Activated CD8-positive, alpha-beta memory T cell treated with anti-CD3 and anti-CD28 coated beads for 24 hours (primary cell): ENCODE measurements at regions not wholly inside any gene's neighbourhood (a gene's known extent, or its start where the extent isn't known, plus 50 kb on each side); places are given as distances from the start of the nearest gene placed in this dataset.

ENCODE experiments used
- DNase-seq: peaks from one replicate; pipeline ENCODE4 v3.0.0-alpha.2; 2020

DNA sequence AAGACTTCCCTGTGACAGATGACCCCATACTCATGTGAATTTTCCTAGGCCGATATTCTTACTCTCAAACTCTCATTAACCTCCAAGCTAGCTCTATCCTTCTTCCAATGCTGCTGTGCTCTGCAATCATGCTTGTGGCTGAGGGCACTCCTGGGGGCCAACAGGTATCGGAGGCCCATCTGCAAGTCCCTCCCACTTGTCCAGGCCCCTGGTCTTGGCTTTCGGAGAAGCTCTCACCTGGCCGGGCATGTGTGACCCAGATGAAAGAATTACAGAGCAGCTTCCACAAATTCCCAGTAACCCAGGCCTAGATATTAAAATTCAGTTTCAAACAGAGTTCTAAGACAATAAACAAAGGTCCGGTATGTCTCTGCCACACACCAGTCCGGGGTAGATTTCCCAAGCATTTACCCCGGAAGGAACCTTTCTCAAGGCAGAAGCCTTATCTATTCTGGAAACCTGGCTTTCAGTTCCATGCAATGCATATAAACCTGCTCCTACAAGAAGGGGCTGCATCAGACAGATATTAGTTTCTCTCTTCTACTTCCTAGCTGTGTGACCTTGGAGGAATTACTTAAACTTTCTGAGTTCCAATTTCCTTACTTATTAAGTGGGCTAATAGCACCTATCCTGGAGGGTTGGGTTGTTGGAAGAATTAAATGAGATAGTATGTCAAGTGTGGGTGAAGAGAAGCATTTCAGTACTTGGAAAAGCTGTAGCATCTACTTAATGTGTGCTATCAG lies 270.8 kb downstream of the PTTG2 start:
- DNase-seq = no peak

DNA sequence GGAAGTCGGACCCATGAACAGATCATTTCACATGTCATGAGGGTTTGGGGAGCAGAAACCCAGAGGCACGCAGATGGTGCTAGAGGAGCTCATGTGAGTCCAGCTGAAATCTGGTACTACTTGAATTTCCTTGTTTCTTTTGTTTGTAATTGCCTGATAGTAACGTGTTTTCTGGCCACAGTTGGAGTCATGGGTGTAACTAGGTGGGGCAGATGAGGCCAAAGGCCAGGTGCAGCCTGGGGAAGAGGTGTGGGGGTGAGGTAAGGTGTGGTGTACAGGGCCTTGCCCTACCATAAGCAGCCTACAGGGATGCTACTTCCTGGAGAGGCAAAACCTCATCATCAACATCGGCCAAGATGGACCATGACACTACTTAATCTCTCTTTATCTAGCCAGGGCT lies 271.4 kb downstream of the PTTG2 start:
- DNase-seq = no peak

DNA sequence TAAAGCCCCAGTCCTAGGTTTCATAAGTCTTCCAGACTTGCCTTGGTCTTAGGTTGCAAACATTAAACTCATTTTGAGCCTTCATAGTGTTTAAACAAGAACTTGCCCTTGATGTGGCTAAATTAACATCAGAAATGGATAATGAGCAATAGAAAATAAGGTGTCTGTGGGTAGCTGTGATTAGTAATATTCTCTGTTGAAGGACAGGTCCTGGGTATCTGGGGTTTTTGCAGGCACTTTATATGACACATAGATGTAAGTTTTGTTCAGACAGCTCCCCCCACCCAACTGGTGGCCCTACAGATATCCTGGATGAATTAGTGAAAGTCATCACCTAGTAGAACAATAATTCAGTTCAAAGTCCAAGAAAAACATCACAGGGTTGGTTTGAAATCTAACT lies 272.5 kb downstream of the PTTG2 start:
- no peak for DNase-seq

DNA sequence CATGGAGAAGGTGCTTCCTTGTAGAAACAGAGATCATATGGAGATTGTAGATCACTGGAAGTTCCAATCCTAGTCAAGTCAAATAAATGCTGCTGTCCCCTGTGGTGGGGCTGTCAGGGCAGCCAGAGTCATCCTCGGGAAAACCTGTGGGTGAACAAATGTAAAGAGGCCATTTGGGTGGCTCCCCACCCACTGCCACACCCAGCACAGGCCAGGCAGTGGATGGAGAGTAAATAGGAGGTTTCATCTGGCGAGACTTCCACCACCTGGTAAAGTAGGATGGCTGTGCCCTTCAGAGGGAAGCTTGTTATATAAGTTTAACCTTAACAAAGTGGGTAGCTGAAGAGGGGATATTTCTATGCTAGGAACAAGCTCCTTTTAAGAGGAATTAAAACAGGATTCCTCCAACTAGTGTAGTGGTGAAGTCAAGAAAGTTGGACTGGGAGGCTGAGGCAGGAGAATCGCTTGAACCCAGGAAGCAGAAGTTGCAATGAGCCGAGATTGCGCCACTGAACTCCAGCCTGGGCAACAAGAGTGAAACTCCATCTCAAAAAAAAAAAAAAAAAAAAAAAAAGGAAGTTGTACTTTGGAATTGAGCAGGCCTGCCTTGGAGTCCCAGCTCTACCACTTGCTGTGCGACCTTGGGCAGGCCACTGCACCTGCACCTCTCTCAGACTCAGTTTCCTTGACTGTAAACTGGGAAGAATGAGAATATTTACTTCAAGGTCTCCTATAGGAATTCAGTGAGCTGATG lies 273.7 kb downstream of the PTTG2 start:
- no peak for DNase-seq

DNA sequence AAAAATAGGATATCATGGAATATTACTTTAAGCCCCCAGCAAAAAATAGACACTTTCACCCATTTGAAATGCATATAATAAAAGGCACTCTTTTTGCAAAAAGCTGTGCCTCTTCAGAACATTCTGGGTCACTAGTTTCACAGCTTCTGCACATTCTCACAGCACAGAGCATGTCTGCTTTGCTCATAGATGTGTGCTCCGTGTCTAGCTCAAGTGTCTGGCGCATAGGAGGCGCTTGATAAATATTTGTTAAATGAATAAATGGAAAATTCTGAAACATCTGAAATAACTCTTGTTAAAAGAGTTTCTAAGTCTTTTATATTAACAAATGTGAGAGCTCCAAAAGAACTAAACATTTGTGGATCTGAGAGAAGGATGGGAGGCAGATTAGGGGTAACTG lies 275.2 kb downstream of the PTTG2 start:
- no peak for DNase-seq

DNA sequence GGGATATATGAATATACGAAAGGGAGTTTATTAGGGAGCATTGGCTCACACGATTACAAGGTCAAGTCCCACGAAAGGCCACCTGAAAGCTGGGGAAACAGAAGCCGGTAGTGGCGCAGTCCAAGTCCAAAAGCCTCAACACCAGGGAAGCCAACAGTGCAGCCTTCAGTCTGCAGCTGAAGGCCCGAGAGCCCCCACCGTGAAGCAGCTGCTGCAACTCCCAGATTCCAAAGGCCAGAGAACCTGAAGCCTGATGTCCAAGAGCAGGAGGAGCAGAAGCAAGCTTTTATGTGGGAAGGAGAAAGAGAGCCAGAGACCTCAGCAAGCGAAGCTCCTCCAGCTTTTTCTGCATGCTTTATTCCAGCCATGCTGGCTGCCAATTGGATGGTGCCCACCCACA lies 275.8 kb downstream of the PTTG2 start:
- DNase-seq = no peak

DNA sequence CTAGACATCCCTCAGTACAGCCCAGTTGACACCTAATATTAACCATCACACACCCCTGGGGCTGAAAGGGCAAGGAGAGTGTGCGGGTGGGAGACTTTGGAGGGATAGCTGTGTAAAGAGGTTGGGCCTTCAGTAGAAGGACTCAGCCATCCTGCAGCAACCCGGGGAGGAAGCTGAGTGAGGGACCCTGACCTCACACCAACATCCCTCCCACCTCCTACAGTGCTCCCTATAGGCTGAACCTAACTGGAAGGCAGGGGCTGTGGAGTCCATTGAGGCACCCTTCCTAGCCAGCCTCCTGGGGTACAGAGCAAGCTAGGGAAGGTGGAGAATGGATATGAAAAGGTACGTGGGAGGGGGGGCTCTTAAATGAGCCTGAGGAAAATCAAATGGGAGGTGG lies 276.3 kb downstream of the PTTG2 start:
- DNase-seq = no peak

DNA sequence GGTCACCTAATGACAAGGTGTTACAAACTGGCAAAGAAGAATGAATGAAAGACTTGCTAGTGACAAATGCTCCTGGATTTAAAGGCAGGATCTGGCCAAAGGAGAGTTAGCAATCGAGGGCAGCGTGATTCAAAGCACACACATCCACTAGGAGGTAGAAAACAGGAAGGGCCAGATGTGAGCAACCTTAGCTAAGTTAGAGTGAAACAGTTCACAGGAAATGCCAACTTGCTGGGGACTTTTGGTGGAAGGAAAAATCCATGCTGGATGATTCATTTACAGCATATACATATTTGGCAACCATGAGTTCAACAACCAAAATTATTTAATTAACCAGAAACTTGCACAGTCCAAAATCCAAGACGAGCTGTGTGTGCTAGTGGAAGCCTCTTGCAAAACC lies 276.9 kb downstream of the PTTG2 start:
- no peak for DNase-seq

DNA sequence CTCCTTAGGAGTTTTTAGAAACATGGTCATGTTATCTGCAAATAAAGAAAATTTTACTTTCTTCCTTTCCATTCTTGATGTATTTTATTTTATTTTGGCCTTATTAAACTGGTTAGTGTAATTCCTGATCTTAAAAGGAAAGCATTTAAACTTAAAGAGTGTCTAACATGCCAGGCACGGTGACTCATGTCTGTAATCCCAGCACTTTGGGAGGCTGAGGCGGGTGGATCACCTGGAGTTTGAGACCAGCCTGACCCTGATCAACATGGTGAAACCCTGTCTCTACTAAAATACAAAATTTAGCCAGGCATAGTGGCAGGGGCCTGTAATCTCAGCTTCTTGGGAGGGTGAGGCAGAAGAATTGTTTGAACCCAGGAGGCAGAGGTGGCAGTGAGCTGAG lies 281.3 kb downstream of the PTTG2 start:
- DNase-seq = no peak

DNA sequence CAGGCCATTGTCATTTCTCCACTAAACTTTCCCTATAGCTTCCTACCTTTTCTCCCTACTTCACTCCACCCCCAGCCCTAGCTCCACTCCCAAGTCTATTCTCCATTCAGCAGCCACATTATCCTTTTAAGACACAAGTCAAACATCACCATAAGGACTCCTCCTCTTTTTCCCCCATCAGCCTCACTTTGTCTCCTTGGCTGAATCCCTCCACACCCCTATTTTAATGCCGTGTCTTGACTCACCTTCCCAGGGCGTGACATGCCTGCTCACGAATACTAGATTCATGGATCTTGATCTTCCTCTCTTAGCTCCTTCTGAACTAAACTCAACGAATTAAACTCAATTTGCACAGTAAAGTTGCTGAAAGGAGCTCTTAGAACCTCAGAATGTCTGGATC lies 281.9 kb downstream of the PTTG2 start:
- DNase-seq = no peak

DNA sequence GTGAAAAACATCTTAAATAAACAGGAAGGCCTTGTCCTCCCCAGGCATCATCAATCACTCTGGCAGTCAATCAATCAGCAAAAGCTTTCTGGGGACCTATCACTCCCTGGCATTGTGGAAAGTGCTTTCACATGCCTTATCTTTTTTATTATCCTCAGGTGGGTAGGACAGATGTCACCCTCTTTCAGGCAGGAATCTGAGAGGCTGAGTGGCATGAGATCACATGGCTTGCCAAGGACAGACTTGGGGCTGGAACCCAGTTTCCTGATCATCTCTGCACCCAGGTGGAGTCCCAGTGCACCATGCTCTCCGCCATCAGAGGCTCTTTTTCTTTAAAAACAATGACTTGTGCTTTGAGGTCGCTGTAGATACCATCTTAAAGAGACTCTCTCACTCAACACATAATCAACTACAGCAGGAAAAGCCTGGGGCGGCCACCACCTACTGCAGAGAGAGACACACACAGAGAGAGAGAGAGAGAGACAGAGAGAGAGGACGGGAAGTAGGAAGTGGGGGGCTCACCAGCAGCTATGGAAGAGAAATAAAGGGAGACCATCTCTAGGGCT lies 282.7 kb downstream of the PTTG2 start:
- no peak for DNase-seq

DNA sequence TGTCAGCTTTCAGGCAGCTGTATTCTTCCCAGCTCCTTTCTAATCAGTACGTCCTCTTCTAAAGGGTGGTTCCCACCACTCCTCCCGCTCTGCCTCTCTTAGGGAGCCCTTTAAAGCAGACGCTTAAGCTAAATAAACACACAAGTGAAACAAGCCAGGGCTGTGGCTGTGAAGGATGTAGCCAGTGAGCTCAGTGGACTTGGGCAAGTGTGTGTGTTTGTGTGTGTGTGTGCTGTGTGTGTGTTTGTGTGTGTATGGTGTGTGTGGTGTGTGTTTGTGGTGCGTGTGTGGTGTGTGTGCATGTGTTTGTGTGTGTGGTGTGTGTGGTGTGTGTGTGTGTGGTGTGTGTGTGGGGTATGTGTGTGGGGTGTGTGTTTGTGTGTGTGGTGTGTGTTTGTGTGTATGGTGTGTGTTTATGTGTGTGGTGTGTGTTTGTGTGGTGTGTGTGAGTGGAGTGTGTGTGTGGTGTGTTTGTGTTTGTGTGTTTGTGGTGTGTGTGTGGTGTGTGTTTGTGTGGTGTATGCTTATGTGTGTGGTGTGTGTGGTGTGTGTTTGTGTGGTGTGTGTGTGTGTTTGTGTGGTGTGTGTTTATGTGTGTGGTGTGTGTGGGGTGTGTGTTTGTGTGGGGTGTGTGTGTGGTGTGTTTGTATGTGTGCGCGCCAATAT lies 283.3 kb downstream of the PTTG2 start:
- no peak for DNase-seq

DNA sequence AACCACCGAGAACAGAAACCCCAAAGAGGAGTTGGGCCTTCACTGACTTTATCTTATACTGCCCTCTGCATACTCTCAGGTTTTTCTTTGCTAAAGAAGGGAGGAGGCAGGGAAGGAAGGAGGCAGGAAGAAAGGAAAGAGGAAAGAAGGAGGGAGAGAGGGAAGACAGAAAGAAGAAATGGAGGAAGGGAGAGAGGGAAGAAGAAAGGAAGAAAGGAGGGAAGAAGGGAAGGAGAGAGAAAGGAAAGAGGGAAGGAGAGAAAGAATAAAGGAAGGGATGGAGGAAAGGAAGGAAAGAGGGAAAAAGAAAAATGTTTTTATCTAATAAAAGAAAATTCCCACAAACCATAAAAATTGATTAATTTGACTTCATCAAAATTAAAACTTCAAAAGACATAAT lies 294.6 kb downstream of the PTTG2 start:
- DNase-seq = no peak

DNA sequence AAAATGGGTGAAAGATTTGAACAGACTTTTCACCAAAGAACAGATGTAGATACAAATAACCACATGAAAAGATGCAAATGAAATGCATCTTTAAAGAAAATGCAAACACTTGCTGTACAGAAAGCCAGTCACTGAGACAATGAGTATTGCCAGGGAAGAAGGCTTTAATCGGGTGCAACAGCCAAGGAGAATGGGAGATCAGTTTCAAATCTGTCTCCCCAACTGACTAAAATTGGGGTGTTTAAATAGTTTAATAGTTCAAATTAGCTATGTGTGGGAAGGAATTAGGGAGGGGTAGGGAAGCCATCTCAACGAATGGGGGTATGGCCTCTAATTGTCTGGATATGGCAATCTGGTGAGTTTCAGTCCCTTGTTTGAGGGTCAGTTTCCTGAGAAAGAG lies 295.4 kb downstream of the PTTG2 start:
- no peak for DNase-seq

DNA sequence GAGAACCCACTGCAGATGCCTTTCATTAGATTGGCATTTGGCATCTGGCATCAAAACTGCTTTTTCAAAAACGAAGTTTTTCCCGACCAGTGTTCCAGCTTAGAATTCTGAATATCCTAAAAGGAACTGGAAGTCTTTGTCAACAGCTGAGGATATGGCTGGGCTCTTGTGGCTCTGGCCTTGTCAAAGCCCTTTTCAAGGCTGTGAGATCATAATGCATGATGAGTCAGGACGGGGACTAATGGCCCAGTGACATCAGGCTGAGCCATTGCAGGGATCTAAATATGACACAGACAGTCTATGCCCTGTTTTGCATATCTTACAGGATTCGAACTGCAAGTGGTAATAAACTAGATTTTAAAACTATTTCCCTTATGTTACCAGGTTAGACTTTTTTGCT lies 306.4 kb downstream of the PTTG2 start:
- no peak for DNase-seq

DNA sequence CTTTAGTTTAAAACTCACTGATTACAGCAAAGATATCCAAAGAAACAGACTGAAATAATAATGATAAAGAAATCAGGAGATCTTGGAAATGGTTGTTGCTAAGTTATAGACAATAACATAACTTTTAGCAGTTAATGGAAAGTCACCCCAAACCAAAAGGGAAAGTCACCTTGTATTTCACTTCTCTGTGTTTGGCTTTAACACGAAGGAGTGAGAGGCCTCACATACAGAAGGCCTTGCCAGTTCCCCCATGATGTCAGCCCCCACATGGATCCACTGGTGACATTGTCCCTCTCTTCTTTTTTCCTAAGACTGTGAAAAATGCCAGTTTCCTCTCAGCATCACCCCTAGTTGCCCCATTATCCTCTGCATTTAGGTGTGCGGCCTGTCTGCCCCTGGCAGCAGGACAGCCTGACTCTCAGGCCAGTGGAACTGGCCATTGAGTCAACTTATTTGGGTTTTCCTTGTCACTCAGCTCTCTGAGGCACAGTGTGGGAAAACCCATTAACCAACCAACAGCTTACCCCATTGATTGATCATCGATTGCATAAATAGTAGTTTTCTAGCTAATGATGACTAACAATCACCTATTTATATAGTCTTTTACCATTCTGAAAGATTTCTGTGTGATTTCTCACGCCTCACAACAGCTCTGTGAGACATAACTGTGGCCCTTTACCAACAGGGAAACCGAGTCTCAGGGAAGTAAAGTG lies 308.1 kb downstream of the PTTG2 start:
- DNase-seq = no peak

DNA sequence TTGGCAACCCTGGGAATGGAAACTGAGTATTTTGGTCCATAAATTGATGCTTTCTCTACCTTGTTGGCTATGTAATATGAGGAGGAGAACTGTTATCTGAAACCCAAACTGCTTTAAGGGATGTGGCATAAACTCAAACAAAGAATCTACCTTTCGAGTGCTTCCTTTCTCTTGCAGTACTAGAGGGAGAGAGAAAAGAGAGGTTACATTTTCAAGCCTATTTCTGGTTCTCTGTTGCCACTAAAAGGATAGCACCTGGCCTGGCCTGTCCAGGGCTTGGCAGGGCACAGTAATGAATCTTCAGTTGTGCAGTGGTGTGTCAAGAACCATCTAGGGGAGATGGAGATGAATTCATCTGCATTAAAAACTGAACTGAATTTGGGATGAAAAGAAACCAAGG lies 308.6 kb downstream of the PTTG2 start:
- DNase-seq = no peak

DNA sequence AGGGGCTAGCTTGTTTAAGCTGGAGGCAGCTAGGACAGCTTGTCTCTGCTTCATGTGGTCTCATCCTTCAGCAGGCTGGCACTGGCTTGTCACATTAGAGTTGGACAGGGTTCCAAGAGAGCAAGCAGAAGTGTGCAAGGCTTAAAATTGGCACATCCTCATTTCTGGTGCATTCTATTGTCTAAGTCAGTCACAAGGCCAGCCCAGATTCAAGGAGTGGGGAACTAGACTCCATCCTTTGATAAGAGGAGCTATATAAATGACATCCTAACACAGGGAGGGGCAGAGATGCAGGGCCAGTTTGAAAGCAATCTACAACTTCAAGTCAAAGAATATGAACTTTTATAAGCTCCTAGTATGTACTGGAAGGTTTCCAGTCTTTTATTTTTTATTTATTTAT lies 313.2 kb downstream of the PTTG2 start:
- no peak for DNase-seq

DNA sequence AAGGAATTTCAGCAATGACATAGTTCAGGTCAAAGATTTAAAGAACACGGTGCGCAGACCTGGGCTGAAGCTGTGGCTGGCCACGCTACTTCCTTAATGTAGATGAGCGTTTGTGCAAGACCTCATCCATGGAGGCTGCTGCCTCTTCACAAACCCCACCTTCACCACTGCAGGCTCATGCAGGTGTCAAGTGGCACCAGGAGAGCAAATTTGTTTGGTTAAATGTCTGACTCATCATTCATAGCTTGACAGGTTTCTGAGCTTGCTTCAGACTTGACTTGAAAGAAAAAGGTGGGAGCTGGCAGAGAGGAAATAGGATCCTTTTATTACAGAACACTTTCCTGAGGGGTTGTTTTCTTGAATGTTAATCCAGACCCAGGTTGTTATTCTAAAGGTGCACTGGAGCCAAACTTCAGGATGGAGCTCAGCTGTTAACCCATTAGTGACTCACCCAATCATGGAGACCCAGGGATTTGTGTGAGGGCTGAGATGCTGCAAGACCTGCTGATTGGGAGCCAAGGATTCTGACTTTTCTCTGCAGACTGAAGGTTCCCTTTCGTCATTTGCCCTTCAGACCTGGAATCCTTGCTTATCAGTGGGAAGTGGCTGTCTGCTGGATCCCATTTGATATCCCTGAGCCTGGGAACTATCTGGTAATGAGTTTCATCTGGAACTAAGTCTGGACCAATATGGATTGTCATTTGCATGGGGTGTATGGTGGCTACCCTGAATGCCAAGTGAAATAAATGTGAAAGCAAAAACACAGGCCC lies 315.3 kb downstream of the PTTG2 start:
- DNase-seq = no peak

DNA sequence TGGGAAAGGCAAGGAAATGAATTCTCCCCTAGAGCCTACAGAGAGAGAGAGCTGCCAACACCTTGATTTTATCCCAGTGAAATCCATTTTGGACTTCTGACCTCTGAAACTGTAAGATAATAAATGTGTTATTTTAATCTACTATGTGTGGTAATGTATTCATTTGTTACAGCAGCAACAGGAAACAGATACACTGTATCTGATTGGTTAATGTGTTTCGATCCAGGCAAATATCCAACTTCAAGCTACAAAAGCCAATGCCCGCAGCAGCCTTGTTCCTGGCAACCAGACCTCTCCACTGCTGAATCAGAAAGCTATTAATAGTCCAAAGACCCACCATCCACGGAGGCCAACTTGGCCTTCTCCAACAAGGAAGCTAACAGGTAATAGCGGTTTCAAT lies 318.1 kb downstream of the PTTG2 start:
- DNase-seq = no peak

DNA sequence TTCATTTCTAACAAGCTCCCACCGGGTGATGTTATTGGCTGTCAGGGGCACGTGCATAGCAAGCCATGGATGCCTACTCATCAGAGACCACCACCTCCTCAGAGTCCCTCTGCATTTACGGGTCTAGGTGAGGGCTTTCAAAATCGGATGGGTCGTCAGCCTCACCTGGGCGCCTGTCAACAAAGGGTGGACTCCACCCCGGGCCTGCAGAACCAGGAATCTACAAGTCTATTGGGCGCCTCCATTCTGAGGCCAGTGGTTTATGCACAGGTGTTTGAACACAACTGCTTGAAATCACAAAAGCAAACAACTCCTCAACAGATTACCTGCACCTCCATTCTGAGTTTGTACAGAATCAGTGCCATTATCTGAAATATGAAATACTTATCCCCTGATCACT lies 318.9 kb downstream of the PTTG2 start:
- no peak for DNase-seq

DNA sequence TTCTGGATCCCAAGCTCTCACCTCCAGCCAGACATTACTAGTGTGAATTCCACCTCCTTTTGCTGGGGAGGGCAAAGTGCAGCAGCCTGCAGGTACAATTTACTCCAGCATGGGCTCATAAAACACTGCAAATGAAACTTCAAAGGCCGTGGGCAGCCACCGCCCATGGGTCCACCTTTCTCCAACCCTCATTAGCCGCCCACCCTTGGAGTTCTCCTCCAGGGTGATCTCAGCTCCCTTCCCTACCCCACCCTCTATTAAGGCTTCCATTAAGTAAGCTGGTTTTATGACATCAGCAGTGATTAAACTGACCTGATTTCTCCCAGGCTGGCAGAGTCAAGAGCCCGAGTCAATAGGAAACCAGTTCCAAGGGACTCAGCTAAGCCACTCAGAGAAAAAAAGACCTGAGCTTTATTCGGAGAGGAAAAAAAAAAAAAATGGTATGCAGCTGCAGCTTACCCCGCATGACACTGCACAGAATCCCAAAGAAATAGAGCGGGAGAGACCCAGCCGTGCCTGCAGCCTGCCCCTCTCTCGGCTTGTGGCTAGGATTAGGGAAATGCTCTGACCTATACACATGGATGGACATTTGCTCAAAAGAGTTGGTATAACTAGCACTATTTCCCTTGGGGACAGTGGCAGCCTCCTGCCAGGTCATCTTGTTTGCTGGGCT lies 319.6 kb downstream of the PTTG2 start:
- no peak for DNase-seq
